ENCODE measurements at regions not wholly inside any gene's neighbourhood (a gene's known extent, or its start where the extent isn't known, plus 50 kb on each side); places are given as distances from the start of the nearest gene placed in this dataset.

DNA sequence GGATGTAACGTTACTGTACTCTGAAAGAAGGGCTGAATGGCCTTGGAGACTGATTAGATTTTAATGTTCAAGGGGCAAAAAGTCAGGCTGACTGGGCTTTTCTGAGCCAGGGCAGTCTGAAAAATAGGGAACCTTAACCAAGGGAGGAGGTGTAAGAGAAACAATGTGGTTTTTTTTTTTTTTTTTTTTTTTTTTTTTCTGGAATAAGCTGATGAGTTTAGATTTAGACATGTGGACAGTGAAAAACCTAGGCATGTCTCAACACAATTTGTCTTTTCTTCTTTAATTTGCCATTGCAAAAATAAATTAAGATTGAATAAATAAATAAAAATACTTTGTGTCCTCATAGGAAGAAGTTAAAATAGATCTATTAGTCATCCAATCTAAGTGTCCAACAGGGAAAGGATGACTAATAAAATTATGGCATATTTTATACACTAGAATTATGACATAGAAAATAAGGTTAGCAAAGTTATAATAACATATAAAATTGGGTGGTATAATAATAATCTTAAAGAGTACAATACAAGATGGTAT, 237.6 kb upstream of the TRIB2 start:
- H3K27me3 ChIP-seq, result no peaks in the 10 kb centered on the region
- H3K4me1 ChIP-seq, result no peaks in the 10 kb centered on the region
- WGBS, 2 donors, result 58 to 71% methylated on average over 1 of the region's 1 CpG
- no peak overlapping the region for H3K4me3 ChIP-seq
- DNase-seq (ENCODE audit: low spot score in 2 of 2), result no peak
- H3K36me3 ChIP-seq, result no peaks in the 10 kb centered on the region
- peaks cover 0 to 5% (median 0%) of the 10 kb centered on the region in 4 donors for H3K9me3 ChIP-seq
- no peak for TF ChIP-seq CTCF (IDR thresholded peaks at IDR 0.05)
- no peak for TF ChIP-seq EP300 (IDR thresholded peaks at IDR 0.05)
- TF ChIP-seq POLR2A (IDR thresholded peaks at IDR 0.05), result no peak
- no peak overlapping the region for H3K27ac ChIP-seq

- TF ChIP-seq EP300 (IDR thresholded peaks at IDR 0.05), result no peak
- TF ChIP-seq CTCF (IDR thresholded peaks at IDR 0.05), result no peak
- no peak for TF ChIP-seq POLR2A (IDR thresholded peaks at IDR 0.05)
- peaks cover 0 to 5% (median 0%) of the 10 kb centered on the region in 4 donors for H3K9me3 ChIP-seq
- H3K27ac ChIP-seq, result no peak overlapping the region
- no peaks in the 10 kb centered on the region for H3K27me3 ChIP-seq
- WGBS, 2 donors, result 60 to 67% methylated on average over 3 of the region's 3 CpGs
- peaks cover 0 to 6% (median 0%) of the 10 kb centered on the region in 4 donors for H3K4me1 ChIP-seq
- no peaks in the 10 kb centered on the region for H3K36me3 ChIP-seq
- no peak for DNase-seq (ENCODE audit: low spot score in 2 of 2)
- H3K4me3 ChIP-seq, result no peak overlapping the region
Observed at GRCh38 chr2:12484536-12485115, 232.1 kb upstream of the TRIB2 start.

DNA sequence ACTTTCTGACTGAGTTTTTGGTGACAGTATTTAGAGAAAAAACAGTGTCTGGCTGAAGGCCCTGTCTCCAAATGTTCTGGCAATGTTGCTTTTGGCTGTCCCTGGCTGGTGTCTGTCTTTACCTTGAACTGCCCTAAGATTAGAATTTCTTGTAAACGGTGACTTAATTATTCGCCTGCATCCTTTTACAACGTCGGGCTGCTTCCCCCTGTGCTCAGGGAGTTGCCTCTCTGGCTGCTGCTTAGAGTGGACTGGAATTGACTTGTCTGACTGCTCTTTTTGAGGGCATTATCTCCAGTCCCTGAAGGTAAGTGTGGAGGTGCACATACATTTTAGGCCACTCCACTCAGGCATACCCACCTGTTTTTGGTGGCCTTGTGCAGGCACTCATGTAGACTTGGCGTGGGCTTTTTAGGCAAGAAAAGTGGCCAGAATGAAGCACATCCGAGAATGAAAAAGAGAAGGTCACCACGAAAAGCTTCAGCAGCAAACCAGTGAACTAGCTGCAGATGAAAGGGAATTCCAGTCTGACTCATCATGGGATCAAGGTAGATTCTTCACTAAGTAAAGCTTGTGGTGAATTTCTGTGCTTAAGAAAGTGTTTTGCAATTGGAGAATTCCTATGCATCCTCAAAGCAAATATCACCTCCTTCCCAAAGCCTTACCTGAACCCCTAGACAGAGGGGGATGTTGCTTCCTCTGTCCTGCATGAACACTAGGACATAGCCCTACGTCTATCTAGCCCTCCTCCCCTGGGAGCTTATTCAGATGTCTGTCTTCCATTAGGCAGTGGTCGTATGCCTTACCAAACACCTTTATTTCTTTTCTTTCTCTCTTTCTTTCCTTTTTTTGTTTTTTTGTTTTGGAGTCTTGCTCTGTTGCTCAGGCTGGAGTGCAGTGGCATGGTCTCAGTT, 230.3 kb upstream of the TRIB2 start:
- no peak overlapping the region for H3K4me3 ChIP-seq
- no peaks in the 10 kb centered on the region for H3K27me3 ChIP-seq
- H3K9me3 ChIP-seq, result peaks cover 0 to 5% (median 0%) of the 10 kb centered on the region in 4 donors
- H3K36me3 ChIP-seq, result no peaks in the 10 kb centered on the region
- H3K27ac ChIP-seq, result no peak overlapping the region
- H3K4me1 ChIP-seq, result peaks cover 0 to 6% (median 0%) of the 10 kb centered on the region in 4 donors
- no peak for DNase-seq (ENCODE audit: low spot score in 2 of 2)
- no peak for TF ChIP-seq EP300 (IDR thresholded peaks at IDR 0.05)
- no peak for TF ChIP-seq CTCF (IDR thresholded peaks at IDR 0.05)
- no peak for TF ChIP-seq POLR2A (IDR thresholded peaks at IDR 0.05)
- WGBS, 2 donors, result 72 to 76% methylated on average over 9 of the region's 9 CpGs

DNA sequence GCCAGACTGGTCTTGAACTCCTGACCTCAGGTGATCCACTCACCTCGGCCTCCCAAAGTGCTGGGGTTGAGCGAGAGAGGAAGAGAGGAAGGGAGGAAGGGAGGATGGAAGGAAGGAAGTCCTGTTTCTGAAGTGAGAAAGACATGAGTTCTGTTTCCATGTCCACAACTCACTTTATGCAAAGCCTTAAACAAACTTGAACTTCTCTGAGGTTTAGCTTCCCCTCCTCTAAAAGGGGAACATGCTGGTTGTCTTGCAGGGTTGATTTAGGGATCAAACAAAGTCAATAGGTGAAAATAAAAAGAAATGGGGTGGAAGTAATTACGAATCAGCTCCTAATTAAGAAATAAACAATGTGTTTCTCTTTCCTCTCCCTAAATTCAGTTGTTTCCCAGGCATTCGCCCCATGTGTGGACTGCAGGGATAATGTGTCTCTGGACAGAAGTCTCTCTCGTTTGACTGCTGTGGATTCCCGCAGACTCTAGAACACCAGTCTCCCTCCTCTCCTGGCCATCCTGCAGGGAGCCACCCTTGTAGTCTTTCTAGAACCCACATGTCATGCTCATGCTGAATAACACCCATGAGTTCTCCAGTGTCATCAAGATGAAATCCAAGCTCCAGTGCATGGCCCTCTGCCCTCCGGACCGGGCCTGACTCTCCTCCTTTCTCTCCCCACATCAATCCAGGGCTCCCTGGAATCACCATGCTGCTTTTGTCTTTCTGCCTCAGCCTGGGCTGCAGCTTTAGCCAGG, 229.3 kb upstream of the TRIB2 start:
- 85 to 89% methylated on average over 8 of the region's 8 CpGs for WGBS, 2 donors
- peak in 1 of 2 donors; percentile 1 for DNase-seq (ENCODE audit: low spot score in 2 of 2)

More for the DNA sequence above, 229.3 kb upstream of the TRIB2 start:
- H3K36me3 ChIP-seq, result no peaks in the 10 kb centered on the region
- H3K4me1 ChIP-seq, result peaks cover 0 to 6% (median 0%) of the 10 kb centered on the region in 4 donors
- TF ChIP-seq CTCF (IDR thresholded peaks at IDR 0.05), result no peak
- no peak for TF ChIP-seq EP300 (IDR thresholded peaks at IDR 0.05)
- TF ChIP-seq POLR2A (IDR thresholded peaks at IDR 0.05), result no peak
- H3K9me3 ChIP-seq, result peaks cover 0 to 5% (median 0%) of the 10 kb centered on the region in 4 donors
- H3K4me3 ChIP-seq, result no peak overlapping the region
- H3K27me3 ChIP-seq, result no peaks in the 10 kb centered on the region
- H3K27ac ChIP-seq, result no peak overlapping the region

Measured in tibial nerve (tissue), 4 donors.